Mesenchymal stem cell (in vitro differentiated cells and primary cell): ENCODE measurements at regions not wholly inside any gene's neighbourhood (a gene's known extent, or its start where the extent isn't known, plus 50 kb on each side); places are given as distances from the start of the nearest gene placed in this dataset.

ENCODE experiments used
- DNase-seq: peaks from one replicate; pipeline ENCODE4 v3.0.0-alpha.2; 2013
- H2AFZ ChIP-seq: one replicate; pipeline ENCODE4 v1.6.1; 2013; ENCODE audit warnings: low read depth, mild to moderate bottlenecking, control low read depth, inconsistent platforms, low read length, moderate library complexity
- H2AK5ac ChIP-seq: 2 replicates; pipeline ENCODE4 v1.6.1; 2013; ENCODE audit warnings: low read length, moderate library complexity, mild to moderate bottlenecking, inconsistent platforms; ENCODE audit not compliant: severe bottlenecking
- H2BK120ac ChIP-seq: one replicate; pipeline ENCODE4 v1.6.1; 2013; ENCODE audit warnings: low read depth, mild to moderate bottlenecking, inconsistent platforms, low read length, moderate library complexity
- H2BK12ac ChIP-seq, 2 experiments: one replicate each; pipeline ENCODE4 v1.6.1; 2013; ENCODE audit warnings: inconsistent platforms in 2 of 2, low read length in 2 of 2, mild to moderate bottlenecking in 2 of 2, moderate library complexity in 2 of 2, control low read depth in 1 of 2
- H2BK15ac ChIP-seq: one replicate; pipeline ENCODE4 v1.6.1; 2013; ENCODE audit warnings: mild to moderate bottlenecking, low read depth, inconsistent platforms; ENCODE audit not compliant: poor library complexity, severe bottlenecking
- H2BK5ac ChIP-seq: 2 replicates; pipeline ENCODE4 v1.6.1; 2013; ENCODE audit warnings: low read depth, mild to moderate bottlenecking, low read length, control low read depth, inconsistent platforms; ENCODE audit not compliant: poor library complexity, severe bottlenecking
- H3K14ac ChIP-seq, 2 experiments: one replicate each; pipeline ENCODE4 v1.6.1; 2013; ENCODE audit warnings: inconsistent platforms in 2 of 2, low read length in 2 of 2, control low read depth in 1 of 2, mild to moderate bottlenecking in 1 of 2, moderate library complexity in 1 of 2
- H3K18ac ChIP-seq, 2 experiments: one replicate each; pipeline ENCODE4 v1.6.1; 2013; ENCODE audit warnings: inconsistent platforms in 2 of 2, low read length in 2 of 2, control low read depth in 1 of 2, low read depth in 1 of 2, mild to moderate bottlenecking in 1 of 2
- H3K23ac ChIP-seq, 2 experiments: one replicate each; pipeline ENCODE4 v1.6.1; 2013; ENCODE audit warnings: inconsistent platforms in 2 of 2, low read length in 2 of 2, mild to moderate bottlenecking in 2 of 2, moderate library complexity in 2 of 2, control low read depth in 1 of 2
- H3K27ac ChIP-seq: 2 replicates; pipeline ENCODE4 v1.5.1; 2013; ENCODE audit warnings: mild to moderate bottlenecking, moderate library complexity, low read length, control low read depth, inconsistent platforms; ENCODE audit not compliant: poor library complexity, severe bottlenecking
- H3K27me3 ChIP-seq, 2 experiments: 2 replicates each; pipeline versions ENCODE4 v1.6.1 to v1.7.0; 2013; ENCODE audit warnings: low read length in 2 of 2, mild to moderate bottlenecking in 2 of 2, moderate library complexity in 2 of 2, control low read depth in 1 of 2, inconsistent platforms in 1 of 2; ENCODE audit not compliant: control insufficient read depth in 1 of 2, insufficient read depth in 1 of 2
- H3K36me3 ChIP-seq, 2 experiments: 2 replicates each; pipeline versions ENCODE4 v1.6.1 to v1.7.0; 2013; ENCODE audit warnings: low read length in 2 of 2, control low read depth in 1 of 2, inconsistent platforms in 1 of 2, low read depth in 1 of 2, mild to moderate bottlenecking in 1 of 2; ENCODE audit not compliant: insufficient read depth in 2 of 2, control insufficient read depth in 1 of 2
- H3K4ac ChIP-seq, 2 experiments: one replicate each; pipeline ENCODE4 v1.6.1; 2013; ENCODE audit warnings: inconsistent platforms in 2 of 2, low read length in 2 of 2, mild to moderate bottlenecking in 2 of 2, moderate library complexity in 2 of 2, control low read depth in 1 of 2, low read depth in 1 of 2
- H3K4me1 ChIP-seq: 2 replicates; pipeline ENCODE4 v1.6.1; 2013; ENCODE audit warnings: low read depth, low read length, control low read depth; ENCODE audit not compliant: control insufficient read depth, insufficient read depth
- H3K4me2 ChIP-seq: 2 replicates; pipeline ENCODE4 v1.6.1; 2013; ENCODE audit warnings: low read length, mild to moderate bottlenecking, inconsistent platforms; ENCODE audit not compliant: poor library complexity, severe bottlenecking
- H3K4me3 ChIP-seq, 2 experiments: 2 replicates each; pipeline versions ENCODE4 v1.5.1 to v1.7.0; 2013; ENCODE audit warnings: low read length in 2 of 2, mild to moderate bottlenecking in 2 of 2, control low read depth in 1 of 2, low read depth in 1 of 2; ENCODE audit not compliant: insufficient read depth in 1 of 2
- H3K79me1 ChIP-seq: replicated peaks from 2 replicates; pipeline ENCODE4 v1.6.1; 2013; ENCODE audit warnings: mild to moderate bottlenecking, control low read depth, low read length, inconsistent platforms; ENCODE audit not compliant: poor library complexity, severe bottlenecking
- H3K9ac ChIP-seq: 2 replicates; pipeline ENCODE4 v1.7.0; 2013; ENCODE audit warnings: mild to moderate bottlenecking, low read length, moderate library complexity
- H3K9me3 ChIP-seq: 2 replicates; pipeline ENCODE4 v1.7.0; 2013; ENCODE audit warnings: mild to moderate bottlenecking, low read length; ENCODE audit not compliant: control insufficient read depth
- H4K8ac ChIP-seq: one replicate; pipeline ENCODE4 v1.6.1; 2013; ENCODE audit warnings: inconsistent platforms, mild to moderate bottlenecking, low read length, moderate library complexity
- H4K91ac ChIP-seq: one replicate; pipeline ENCODE4 v1.6.1; 2013; ENCODE audit warnings: mild to moderate bottlenecking, low read length, inconsistent platforms
- WGBS: methylation state at CpG from one replicate; pipeline ENCODE4 v1.1.7; 2013; ENCODE audit warnings: mixed read lengths; 5-methylcytosine and 5-hydroxymethylcytosine counted together

DNA sequence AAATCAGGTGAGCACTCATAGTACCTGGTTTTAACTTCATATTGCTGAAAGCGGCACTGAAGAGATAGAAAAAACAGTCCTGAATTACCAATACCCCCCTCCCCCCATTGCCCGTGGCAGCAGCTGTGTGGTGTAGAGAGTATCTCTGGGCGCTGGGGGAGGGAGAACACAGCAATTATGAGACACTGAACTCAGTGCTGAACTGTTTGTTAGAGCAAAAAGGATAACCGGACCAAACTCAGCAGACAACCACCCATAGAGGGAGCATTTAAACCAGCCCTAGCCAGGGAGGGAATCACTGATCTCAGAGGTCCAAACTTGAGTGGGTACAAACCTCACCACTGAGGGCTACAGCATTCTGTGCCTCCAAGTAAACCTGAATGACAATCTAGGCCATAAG is 457.4 kb upstream of the TEX13C start:
- Histone ChIP-seq H3K27ac (no peak overlapping the region), H2AK5ac (no peak overlapping the region), H3K9ac (no peak overlapping the region), H4K8ac (no peak overlapping the region), H3K4me2 (no peak overlapping the region), H3K79me1 (no peaks in the 10 kb centered on the region), H3K4me1 (no peaks in the 10 kb centered on the region), H2BK5ac (no peak overlapping the region), H2AFZ (no peak overlapping the region), H3K9me3 (no peaks in the 10 kb centered on the region), H3K18ac (no peak overlapping the region), H3K4ac (no peak overlapping the region), H2BK15ac (no peak overlapping the region), H2BK120ac (no peak overlapping the region), H3K27me3 (no peaks in the 10 kb centered on the region), H3K4me3 (no peak overlapping the region), H2BK12ac (no peak overlapping the region), H3K23ac (no peak overlapping the region), H3K36me3 (no peaks in the 10 kb centered on the region), H4K91ac (no peak overlapping the region), H3K14ac (no peak overlapping the region)
- DNase-seq, result no peak
- 100% methylated on average over 1 of the region's 4 CpGs for WGBS

DNA sequence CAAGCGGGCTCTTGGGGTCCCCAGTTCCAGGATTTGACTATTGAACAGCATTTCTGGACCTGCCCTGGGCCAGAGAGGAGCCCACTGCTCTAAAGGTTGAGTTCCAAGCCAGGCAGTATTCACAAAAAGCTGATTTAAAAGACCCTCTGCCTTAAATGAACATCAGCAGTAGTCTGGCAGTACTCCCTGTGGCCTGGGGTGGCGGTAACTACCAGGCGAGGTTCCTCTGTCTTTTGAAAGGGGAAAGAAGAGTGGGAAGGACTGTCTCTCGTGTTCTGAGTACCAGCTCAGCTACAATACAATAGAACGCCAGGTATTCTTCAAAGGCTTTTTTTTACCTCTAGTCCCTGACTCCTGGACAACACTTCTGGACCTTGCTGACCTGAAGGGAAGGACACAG is 456.4 kb upstream of the TEX13C start:
- no peaks in the 10 kb centered on the region for H3K79me1 ChIP-seq
- no peak overlapping the region for H2BK15ac ChIP-seq
- no peak overlapping the region for H3K18ac ChIP-seq
- peaks cover 4% of the 10 kb centered on the region for H3K9me3 ChIP-seq
- no peak overlapping the region for H2BK12ac ChIP-seq
- WGBS, result 56% methylated on average over 2 of the region's 5 CpGs
- H3K27ac ChIP-seq, result no peak overlapping the region
- DNase-seq, result no peak
- no peak overlapping the region for H3K4me3 ChIP-seq
- H3K27me3 ChIP-seq, result no peaks in the 10 kb centered on the region
- no peak overlapping the region for H4K8ac ChIP-seq
- no peak overlapping the region for H2BK5ac ChIP-seq
- H3K4me2 ChIP-seq, result no peak overlapping the region
- no peak overlapping the region for H3K9ac ChIP-seq
- no peak overlapping the region for H2AFZ ChIP-seq
- no peak overlapping the region for H3K4ac ChIP-seq
- H3K4me1 ChIP-seq, result no peaks in the 10 kb centered on the region
- no peaks in the 10 kb centered on the region for H3K36me3 ChIP-seq
- no peak overlapping the region for H2AK5ac ChIP-seq
- no peak overlapping the region for H3K23ac ChIP-seq
- H4K91ac ChIP-seq, result no peak overlapping the region
- no peak overlapping the region for H2BK120ac ChIP-seq
- no peak overlapping the region for H3K14ac ChIP-seq

DNA sequence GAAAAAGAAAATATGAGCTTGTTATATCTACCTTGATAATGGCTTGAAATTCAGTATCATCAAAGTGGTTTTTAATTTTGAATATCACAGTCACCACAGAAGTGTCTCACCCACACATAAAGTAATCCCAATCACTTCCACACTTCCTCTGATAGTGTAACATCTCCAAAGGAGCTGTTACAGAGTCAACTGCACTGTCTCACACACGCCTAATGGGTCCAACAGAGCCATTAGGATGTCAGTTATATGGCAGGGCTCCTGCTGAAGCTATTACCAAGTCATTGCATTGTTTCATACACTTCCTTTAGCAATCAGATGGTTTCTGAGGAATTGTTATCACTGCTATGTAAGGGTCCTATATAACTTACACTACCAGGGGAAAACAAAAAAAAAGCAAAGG is 432.1 kb upstream of the TEX13C start:
- H3K27me3 ChIP-seq, result no peaks in the 10 kb centered on the region
- no peak overlapping the region for H2BK120ac ChIP-seq
- H3K23ac ChIP-seq, result no peak overlapping the region
- no peak overlapping the region for H2BK15ac ChIP-seq
- H2BK5ac ChIP-seq, result no peak overlapping the region
- DNase-seq, result no peak
- H3K79me1 ChIP-seq, result no peaks in the 10 kb centered on the region
- no peak overlapping the region for H3K4me2 ChIP-seq
- H3K18ac ChIP-seq, result no peak overlapping the region
- H3K9ac ChIP-seq, result no peak overlapping the region
- H3K4me1 ChIP-seq, result no peaks in the 10 kb centered on the region
- H3K27ac ChIP-seq, result no peak overlapping the region
- no peak overlapping the region for H2BK12ac ChIP-seq
- H3K36me3 ChIP-seq, result no peaks in the 10 kb centered on the region
- no peak overlapping the region for H4K91ac ChIP-seq
- WGBS, result no CpG with 5 or more reads among the region's 1 CpG
- no peaks in the 10 kb centered on the region for H3K9me3 ChIP-seq
- H3K4me3 ChIP-seq, result no peak overlapping the region
- H4K8ac ChIP-seq, result no peak overlapping the region
- H2AFZ ChIP-seq, result no peak overlapping the region
- no peak overlapping the region for H3K14ac ChIP-seq
- no peak overlapping the region for H2AK5ac ChIP-seq
- no peak overlapping the region for H3K4ac ChIP-seq

DNA sequence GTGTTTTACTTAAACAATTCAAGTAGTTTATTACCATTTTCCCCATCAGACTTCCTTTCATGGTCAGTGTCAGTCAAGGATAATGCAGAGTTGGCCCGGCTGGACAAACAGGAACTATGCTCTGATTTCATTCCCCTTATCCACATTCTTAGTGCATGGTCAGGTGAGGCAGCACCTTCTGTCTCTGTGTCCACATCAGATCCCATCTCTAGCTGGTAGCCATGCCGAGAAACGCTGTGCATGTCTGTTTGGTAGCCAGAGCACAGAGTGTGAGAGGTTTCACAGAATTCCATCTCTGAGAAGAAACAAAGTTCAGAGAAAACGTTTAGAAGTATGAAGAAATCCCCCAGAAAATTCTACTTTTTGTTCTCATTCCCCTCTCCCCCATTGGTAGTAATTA is 423.7 kb upstream of the TEX13C start:
- no peaks in the 10 kb centered on the region for H3K27me3 ChIP-seq
- no peak overlapping the region for H4K8ac ChIP-seq
- no peak overlapping the region for H3K4ac ChIP-seq
- no peak for DNase-seq
- H2AK5ac ChIP-seq, result no peak overlapping the region
- no peak overlapping the region for H2BK5ac ChIP-seq
- no peak overlapping the region for H4K91ac ChIP-seq
- no peak overlapping the region for H3K4me3 ChIP-seq
- H3K36me3 ChIP-seq, result no peaks in the 10 kb centered on the region
- no peaks in the 10 kb centered on the region for H3K79me1 ChIP-seq
- H3K4me1 ChIP-seq, result no peaks in the 10 kb centered on the region
- H2BK12ac ChIP-seq, result no peak overlapping the region
- no peak overlapping the region for H2AFZ ChIP-seq
- no peak overlapping the region for H2BK15ac ChIP-seq
- no peak overlapping the region for H3K23ac ChIP-seq
- H3K14ac ChIP-seq, result no peak overlapping the region
- no peak overlapping the region for H3K4me2 ChIP-seq
- no peaks in the 10 kb centered on the region for H3K9me3 ChIP-seq
- H3K27ac ChIP-seq, result no peak overlapping the region
- H3K9ac ChIP-seq, result no peak overlapping the region
- H3K18ac ChIP-seq, result no peak overlapping the region
- WGBS, result 22% methylated on average over 1 of the region's 4 CpGs
- no peak overlapping the region for H2BK120ac ChIP-seq
